RWPE2 (cell line): ENCODE measurements at regions not wholly inside any gene's neighbourhood (a gene's known extent, or its start where the extent isn't known, plus 50 kb on each side); places are given as distances from the start of the nearest gene placed in this dataset.

Experiments used
- ATAC-seq: fragments of 200-7000 bp; cut with Tn5 transposase; 3 replicates; pipeline ENCODE4 v1.9.1; 2021; ENCODE audit warnings: low read depth
- DNase-seq: peaks from one replicate; pipeline ENCODE4 v3.0.0-alpha.2; 2020; ENCODE audit warnings: low spot score
- H3K27ac ChIP-seq: fragments of 450-650 bp; 2 replicates; pipeline ENCODE4 v1.5.1; 2017; ENCODE audit warnings: mild to moderate bottlenecking; ENCODE audit not compliant: poor library complexity, severe bottlenecking
- H3K27me3 ChIP-seq: fragments of 250-450 bp; sonication (Bioruptor Pico); 2 replicates; pipeline ENCODE4 v1.5.1; 2021; ENCODE audit warnings: mild to moderate bottlenecking, moderate library complexity; ENCODE audit not compliant: insufficient read depth, poor library complexity, severe bottlenecking
- H3K36me3 ChIP-seq: fragments of 250-450 bp; sonication (Bioruptor Pico); 2 replicates; pipeline ENCODE4 v1.5.1; 2020; ENCODE audit warnings: low read depth, mild to moderate bottlenecking, moderate library complexity
- H3K4me1 ChIP-seq: fragments of 250-450 bp; sonication (Bioruptor Pico); 2 replicates; pipeline ENCODE4 v1.5.1; 2021; ENCODE audit warnings: mild to moderate bottlenecking, moderate library complexity; ENCODE audit not compliant: insufficient read depth, poor library complexity, severe bottlenecking
- H3K4me3 ChIP-seq: fragments of 250-450 bp; sonication (Bioruptor Pico); 2 replicates; pipeline ENCODE4 v1.5.1; 2021; ENCODE audit warnings: mild to moderate bottlenecking, moderate library complexity; ENCODE audit not compliant: severe bottlenecking
- H3K9me3 ChIP-seq: fragments of 250-450 bp; sonication (Bioruptor Pico); 2 replicates; pipeline ENCODE4 v1.5.1; 2021; ENCODE audit warnings: mild to moderate bottlenecking, moderate library complexity; ENCODE audit not compliant: severe bottlenecking
- CTCF ChIP-seq: fragments of 450-650 bp; IDR thresholded peaks from one replicate; pipeline ENCODE4 v1.5.1; 2017; ENCODE audit warnings: mild to moderate bottlenecking, moderate library complexity; ENCODE audit not compliant: poor library complexity, severe bottlenecking

GRCh38 chr6:115814907-115815306 lies 245.8 kb downstream of the FRK start:
- Histone ChIP-seq H3K36me3 (no peaks in the 10 kb centered on the region), H3K4me3 (no peak overlapping the region), H3K9me3 (no peaks in the 10 kb centered on the region), H3K27ac (no peak overlapping the region), H3K27me3 (peaks cover 6% of the 10 kb centered on the region), H3K4me1 (no peaks in the 10 kb centered on the region)
- no peak for ATAC-seq
- DNase-seq = no peak
- no peak for TF ChIP-seq CTCF

GRCh38 chr6:115811541-115811940 lies 249.2 kb downstream of the FRK start:
- no peak for TF ChIP-seq CTCF
- Histone ChIP-seq H3K27ac (no peak overlapping the region), H3K9me3 (no peaks in the 10 kb centered on the region), H3K36me3 (no peaks in the 10 kb centered on the region), H3K4me1 (no peaks in the 10 kb centered on the region), H3K4me3 (no peak overlapping the region), H3K27me3 (peaks cover 6% of the 10 kb centered on the region)
- DNase-seq (no peak), ATAC-seq (no peak)

DNA sequence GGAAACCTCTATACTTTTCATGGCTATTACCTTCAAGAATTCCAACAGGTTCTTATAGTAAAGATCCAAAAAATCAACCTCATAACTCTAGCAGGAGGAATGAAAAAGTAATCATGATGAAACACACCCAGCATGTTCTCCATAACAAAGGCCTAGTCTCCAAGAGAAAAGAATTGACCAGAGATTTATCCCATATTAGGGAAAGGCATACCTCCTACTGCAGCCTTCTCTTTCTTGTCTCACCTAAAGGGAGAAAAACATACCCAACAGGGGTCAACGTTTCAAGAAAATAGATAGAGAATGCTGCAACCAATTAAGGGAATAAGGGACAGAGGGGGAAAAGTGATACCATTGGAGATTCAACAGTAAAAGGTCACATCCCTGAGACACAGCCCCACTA lies 262.5 kb downstream of the FRK start:
- Histone ChIP-seq H3K4me1 (no peaks in the 10 kb centered on the region), H3K27ac (no peak overlapping the region), H3K27me3 (peaks cover 10% of the 10 kb centered on the region), H3K36me3 (no peaks in the 10 kb centered on the region), H3K9me3 (no peaks in the 10 kb centered on the region), H3K4me3 (no peak overlapping the region)
- TF ChIP-seq CTCF = no peak
- no peak for DNase-seq
- no peak for ATAC-seq

GRCh38 chr6:115796829-115797228 lies 263.9 kb downstream of the FRK start:
- H3K4me1 ChIP-seq = no peaks in the 10 kb centered on the region
- no peaks in the 10 kb centered on the region for H3K9me3 ChIP-seq
- DNase-seq = no peak
- H3K27ac ChIP-seq = no peak overlapping the region
- no peak overlapping the region for H3K4me3 ChIP-seq
- peaks cover 13% of the 10 kb centered on the region for H3K27me3 ChIP-seq
- no peaks in the 10 kb centered on the region for H3K36me3 ChIP-seq
- no peak for ATAC-seq
- TF ChIP-seq CTCF = no peak

GRCh38 chr6:115796061-115796460 lies 264.6 kb downstream of the FRK start:
- Histone ChIP-seq H3K27me3 (peaks cover 13% of the 10 kb centered on the region), H3K4me1 (no peaks in the 10 kb centered on the region), H3K4me3 (no peak overlapping the region), H3K27ac (no peak overlapping the region), H3K36me3 (no peaks in the 10 kb centered on the region), H3K9me3 (no peaks in the 10 kb centered on the region)
- DNase-seq (no peak), ATAC-seq (no peak)
- TF ChIP-seq CTCF = no peak
